Vagina (tissue), 2 donors: ENCODE measurements at regions not wholly inside any gene's neighbourhood (a gene's known extent, or its start where the extent isn't known, plus 50 kb on each side); places are given as distances from the start of the nearest gene placed in this dataset.
"Not testable (repeated sequence)": the region's sequence is repeated elsewhere in the genome, so short reads cannot be mapped to it uniquely, and the experiment has no call there.

Experiments
- DNase-seq, 2 donors: peaks; one replicate each; pipeline ENCODE4 v3.0.0-alpha.2; 2017; ENCODE audit errors: extremely low spot score in 2 of 2
- H3K27ac ChIP-seq: fragments of 200-600 bp; sonication (generic); one replicate; pipeline ENCODE4 v1.5.1; 2019
- H3K27me3 ChIP-seq: fragments of 200-600 bp; sonication (generic); one replicate; pipeline ENCODE4 v1.5.1; 2019
- H3K36me3 ChIP-seq, 2 donors: fragments of 200-600 bp; sonication (generic); one replicate each; pipeline ENCODE4 v1.5.1; 2017 to 2019
- H3K4me1 ChIP-seq: fragments of 200-600 bp; sonication (generic); one replicate; pipeline ENCODE4 v1.5.1; 2019
- H3K4me3 ChIP-seq, 2 donors: fragments of 200-600 bp; sonication (generic); 1 replicate in 1 of 2; 2 replicates in 1 of 2; pipeline ENCODE4 v1.5.1; 2016 to 2019
- H3K9me3 ChIP-seq: fragments of 200-600 bp; sonication (generic); one replicate; pipeline ENCODE4 v1.5.1; 2019
- CTCF ChIP-seq, 3 experiments: fragments of 450-650 bp in 2 of 3; fragments of 200-600 bp in 1 of 3; sonication (generic) in 1 of 3; IDR thresholded peaks; one replicate each; pipeline ENCODE4 v1.5.1; 2017 to 2019; ENCODE audit warnings: antibody characterized with exemption in 3 of 3, mild to moderate bottlenecking in 2 of 3, moderate library complexity in 2 of 3
- POLR2A ChIP-seq, 2 donors: fragments of 450-650 bp; IDR thresholded peaks; one replicate each; pipeline ENCODE4 v1.6.1; 2017; ENCODE audit warnings: antibody characterized with exemption in 2 of 2, mild to moderate bottlenecking in 2 of 2, moderate library complexity in 2 of 2
- POLR2AphosphoS5 ChIP-seq, 2 donors: sonication (generic); formaldehyde crosslinking; IDR thresholded peaks; one replicate each; pipeline ENCODE4 v1.9.0; 2017; ENCODE audit warnings: antibody characterized with exemption in 2 of 2, mild to moderate bottlenecking in 2 of 2, low read depth in 1 of 2; ENCODE audit not compliant: insufficient read depth in 1 of 2
- intact Hi-C: fragments of 100-400 bp; cut with DNase I; formaldehyde crosslinking; loops from one replicate; pipeline ENCODE4 v1.15.1; 2023

GRCh38 chr6:105691971-105692370 is 289.1 kb upstream of the PREP start:
- TF ChIP-seq POLR2AphosphoS5 (IDR thresholded peaks at IDR 0.05; ENCODE audit: insufficient read depth in 1 of 2, low read depth in 1 of 2) = no peak
- no peak for TF ChIP-seq CTCF (IDR thresholded peaks at IDR 0.05)
- no peak for TF ChIP-seq POLR2A (IDR thresholded peaks at IDR 0.05)
- Histone ChIP-seq H3K36me3 (no peaks in the 10 kb centered on the region), H3K27ac (no peak overlapping the region), H3K4me3 (no peak overlapping the region), H3K4me1 (peaks cover 18% of the 10 kb centered on the region), H3K27me3 (no peaks in the 10 kb centered on the region), H3K9me3 (no peaks in the 10 kb centered on the region)
- DNase-seq = no peak
- intact Hi-C loops = no loop called here

- H3K27me3 ChIP-seq = no peaks in the 10 kb centered on the region
- no peaks in the 10 kb centered on the region for H3K9me3 ChIP-seq
- no peak for DNase-seq
- H3K4me3 ChIP-seq = no peak overlapping the region
- intact Hi-C loops = no loop called here
- H3K27ac ChIP-seq = no peak overlapping the region
- H3K36me3 ChIP-seq = no peaks in the 10 kb centered on the region
- TF ChIP-seq CTCF (IDR thresholded peaks at IDR 0.05) = no peak
- TF ChIP-seq POLR2A (IDR thresholded peaks at IDR 0.05) = no peak
- no peak for TF ChIP-seq POLR2AphosphoS5 (IDR thresholded peaks at IDR 0.05; ENCODE audit: insufficient read depth in 1 of 2, low read depth in 1 of 2)
- H3K4me1 ChIP-seq = peaks cover 18% of the 10 kb centered on the region
These were observed 288.2 kb upstream of the PREP start for GRCh38 chr6:105691081-105691480.

GRCh38 chr6:105688573-105688972 is 285.7 kb upstream of the PREP start:
- Histone ChIP-seq H3K4me3 (no peak overlapping the region), H3K9me3 (no peaks in the 10 kb centered on the region), H3K36me3 (no peaks in the 10 kb centered on the region), H3K27me3 (no peaks in the 10 kb centered on the region), H3K4me1 (peaks cover 17% of the 10 kb centered on the region), H3K27ac (no peak overlapping the region)
- no peak for DNase-seq
- intact Hi-C loops = no loop called here
- no peak for TF ChIP-seq POLR2A (IDR thresholded peaks at IDR 0.05)
- TF ChIP-seq CTCF (IDR thresholded peaks at IDR 0.05) = no peak
- TF ChIP-seq POLR2AphosphoS5 (IDR thresholded peaks at IDR 0.05; ENCODE audit: insufficient read depth in 1 of 2, low read depth in 1 of 2) = no peak

- H3K4me1 ChIP-seq, H3K4me3 ChIP-seq, H3K27ac ChIP-seq, DNase-seq, H3K9me3 ChIP-seq, H3K36me3 ChIP-seq, H3K27me3 ChIP-seq, intact Hi-C loops: not testable (repeated sequence)
These were observed 283.9 kb upstream of the PREP start for GRCh38 chr6:105686793-105687192.

- Histone ChIP-seq H3K4me1 (peaks cover 3% of the 10 kb centered on the region), H3K27me3 (no peaks in the 10 kb centered on the region), H3K9me3 (no peaks in the 10 kb centered on the region), H3K27ac (no peak overlapping the region), H3K36me3 (no peaks in the 10 kb centered on the region), H3K4me3 (no peak overlapping the region)
- intact Hi-C loops = no loop called here
- DNase-seq = no peak
- TF ChIP-seq POLR2A (IDR thresholded peaks at IDR 0.05) = no peak
- TF ChIP-seq POLR2AphosphoS5 (IDR thresholded peaks at IDR 0.05; ENCODE audit: insufficient read depth in 1 of 2, low read depth in 1 of 2) = no peak
- TF ChIP-seq CTCF (IDR thresholded peaks at IDR 0.05) = no peak
These were observed 278.2 kb upstream of the PREP start for GRCh38 chr6:105681061-105681460.

- intact Hi-C loops = no loop called here
These were observed 277.2 kb upstream of the PREP start for GRCh38 chr6:105680131-105680530.

More at GRCh38 chr6:105680131-105680530, 277.2 kb upstream of the PREP start:
- Histone ChIP-seq H3K4me1 (peaks cover 7% of the 10 kb centered on the region), H3K36me3 (no peaks in the 10 kb centered on the region), H3K27ac (no peak overlapping the region), H3K9me3 (no peaks in the 10 kb centered on the region), H3K4me3 (no peak overlapping the region), H3K27me3 (no peaks in the 10 kb centered on the region)
- DNase-seq = no peak
- TF ChIP-seq POLR2A (IDR thresholded peaks at IDR 0.05) (no peak), CTCF (IDR thresholded peaks at IDR 0.05) (no peak), POLR2AphosphoS5 (IDR thresholded peaks at IDR 0.05; ENCODE audit: insufficient read depth in 1 of 2, low read depth in 1 of 2) (no peak)
